ENCODE measurements at regions not wholly inside any gene's neighbourhood (a gene's known extent, or its start where the extent isn't known, plus 50 kb on each side); places are given as distances from the start of the nearest gene placed in this dataset.

DNA sequence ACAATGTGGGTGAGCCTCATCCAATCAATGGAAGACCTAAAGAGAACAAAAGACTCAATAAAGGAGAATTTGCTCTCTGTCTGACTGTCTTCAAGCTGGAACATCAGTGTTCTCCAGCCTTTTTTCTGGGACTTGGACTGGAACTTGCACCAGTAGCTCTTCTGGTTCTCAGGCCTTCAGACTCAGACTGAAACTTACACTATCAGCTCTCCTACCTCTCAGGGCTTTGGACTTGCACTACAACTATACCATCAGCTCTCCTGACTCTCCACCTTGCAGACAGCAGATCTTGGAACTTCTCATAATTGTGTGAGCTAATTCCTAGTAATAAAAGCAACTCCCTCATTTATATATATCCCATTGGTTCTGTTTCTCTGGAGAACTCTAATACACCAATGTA lies 185.9 kb downstream of the SMIM20 start:
- Histone ChIP-seq H3K4me3 (no peak overlapping the region), H3K4me1 (no peaks in the 10 kb centered on the region), H3K36me3 (no peaks in the 10 kb centered on the region), H3K9me3 (no peaks in the 10 kb centered on the region), H3K27ac (no peak overlapping the region), H3K27me3 (ENCODE audit: low read depth) (no peaks in the 10 kb centered on the region)
- no peak for ATAC-seq
- intact Hi-C loops (cut with DNase I) = no loop called here
- TF ChIP-seq, protein P1, sequence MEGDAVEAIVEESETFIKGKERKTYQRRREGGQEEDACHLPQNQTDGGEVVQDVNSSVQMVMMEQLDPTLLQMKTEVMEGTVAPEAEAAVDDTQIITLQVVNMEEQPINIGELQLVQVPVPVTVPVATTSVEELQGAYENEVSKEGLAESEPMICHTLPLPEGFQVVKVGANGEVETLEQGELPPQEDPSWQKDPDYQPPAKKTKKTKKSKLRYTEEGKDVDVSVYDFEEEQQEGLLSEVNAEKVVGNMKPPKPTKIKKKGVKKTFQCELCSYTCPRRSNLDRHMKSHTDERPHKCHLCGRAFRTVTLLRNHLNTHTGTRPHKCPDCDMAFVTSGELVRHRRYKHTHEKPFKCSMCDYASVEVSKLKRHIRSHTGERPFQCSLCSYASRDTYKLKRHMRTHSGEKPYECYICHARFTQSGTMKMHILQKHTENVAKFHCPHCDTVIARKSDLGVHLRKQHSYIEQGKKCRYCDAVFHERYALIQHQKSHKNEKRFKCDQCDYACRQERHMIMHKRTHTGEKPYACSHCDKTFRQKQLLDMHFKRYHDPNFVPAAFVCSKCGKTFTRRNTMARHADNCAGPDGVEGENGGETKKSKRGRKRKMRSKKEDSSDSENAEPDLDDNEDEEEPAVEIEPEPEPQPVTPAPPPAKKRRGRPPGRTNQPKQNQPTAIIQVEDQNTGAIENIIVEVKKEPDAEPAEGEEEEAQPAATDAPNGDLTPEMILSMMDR (IDR thresholded peaks at IDR 0.05) = no peak
- no peak for DNase-seq

DNA sequence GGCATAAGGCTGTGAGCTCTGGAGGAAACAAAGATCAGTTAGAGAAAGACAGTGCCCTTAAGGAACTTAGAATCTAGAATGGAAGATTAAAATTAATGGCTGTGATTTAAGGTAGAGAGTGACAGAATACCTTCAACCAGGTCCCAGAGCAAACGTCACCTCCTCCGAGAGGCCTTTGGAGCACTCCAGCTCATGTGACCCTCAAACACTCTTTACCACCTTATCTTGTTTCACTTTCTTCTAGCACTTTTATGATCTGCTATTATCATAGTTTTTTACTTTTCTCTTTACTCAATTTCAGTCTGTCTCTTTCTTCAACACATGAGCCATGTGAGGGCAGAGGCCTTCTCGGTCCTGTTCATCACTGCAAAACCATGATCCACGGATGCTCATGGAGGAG lies 187.0 kb downstream of the SMIM20 start:
- ATAC-seq (no peak), DNase-seq (no peak)
- Histone ChIP-seq H3K36me3 (no peaks in the 10 kb centered on the region), H3K27me3 (ENCODE audit: low read depth) (no peaks in the 10 kb centered on the region), H3K9me3 (no peaks in the 10 kb centered on the region), H3K4me3 (no peak overlapping the region), H3K27ac (no peak overlapping the region), H3K4me1 (no peaks in the 10 kb centered on the region)
- TF ChIP-seq, protein P1 (IDR thresholded peaks at IDR 0.05) = no peak
- intact Hi-C loops (cut with DNase I) = no loop called here

DNA sequence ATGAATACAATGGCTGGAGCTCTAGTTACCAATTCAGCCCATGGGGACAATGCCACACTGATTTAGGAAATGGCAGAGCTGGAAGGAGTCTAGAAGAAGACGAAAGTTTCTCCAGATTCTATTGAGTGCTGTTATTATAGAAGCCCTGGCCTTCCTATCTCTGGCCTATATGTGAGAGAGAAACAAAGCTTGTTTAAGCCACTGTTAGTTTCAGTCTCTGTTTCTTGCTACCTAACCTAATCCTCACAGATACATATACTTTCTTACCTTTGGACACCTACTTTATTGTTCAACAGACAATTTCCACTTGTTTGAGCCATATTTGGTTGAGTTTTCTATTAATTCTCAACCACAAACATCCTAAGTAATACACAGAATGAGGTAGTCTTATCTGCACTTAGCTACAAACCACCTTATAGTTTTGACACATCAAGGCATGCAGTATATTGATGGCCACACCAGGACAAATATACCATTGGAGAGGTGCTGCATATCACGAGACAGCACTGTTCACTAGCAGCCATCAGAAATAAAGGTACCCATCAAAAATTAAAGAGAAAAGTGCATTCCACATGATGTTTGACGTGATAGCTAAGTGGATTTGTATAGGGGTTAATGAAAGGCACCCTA lies 190.2 kb downstream of the SMIM20 start:
- intact Hi-C loops (cut with DNase I) = no loop called here
- no peak for ATAC-seq
- DNase-seq = no peak
- Histone ChIP-seq H3K9me3 (no peaks in the 10 kb centered on the region), H3K4me1 (no peaks in the 10 kb centered on the region), H3K4me3 (no peak overlapping the region), H3K27me3 (ENCODE audit: low read depth) (no peaks in the 10 kb centered on the region), H3K27ac (no peak overlapping the region), H3K36me3 (no peaks in the 10 kb centered on the region)
- TF ChIP-seq, protein P1 (IDR thresholded peaks at IDR 0.05) = no peak

DNA sequence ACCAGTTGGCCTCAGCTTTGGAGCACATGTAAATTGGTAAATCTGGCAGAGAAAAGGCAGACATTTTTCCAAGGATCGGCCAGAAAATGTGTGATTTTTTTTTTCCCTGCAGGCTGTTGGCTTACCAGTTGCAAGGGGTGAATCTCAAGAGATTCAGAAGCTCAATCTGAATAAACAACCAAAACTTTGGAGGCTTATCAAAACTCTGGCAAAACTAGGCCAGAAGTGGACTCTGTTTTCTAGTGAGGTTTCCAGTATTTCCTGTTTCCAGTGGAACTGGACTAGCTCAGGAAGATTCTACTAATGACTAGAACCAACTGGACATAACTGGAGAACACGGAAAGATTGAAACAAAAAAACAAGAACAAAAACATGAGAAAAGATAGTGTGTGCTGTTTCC lies 191.3 kb downstream of the SMIM20 start:
- Histone ChIP-seq H3K4me1 (no peaks in the 10 kb centered on the region), H3K27ac (no peak overlapping the region), H3K36me3 (no peaks in the 10 kb centered on the region), H3K9me3 (no peaks in the 10 kb centered on the region), H3K27me3 (ENCODE audit: low read depth) (no peaks in the 10 kb centered on the region), H3K4me3 (no peak overlapping the region)
- no peak for DNase-seq
- intact Hi-C loops (cut with DNase I) = no loop called here
- TF ChIP-seq, protein P1 (IDR thresholded peaks at IDR 0.05) = no peak
- ATAC-seq = no peak

DNA sequence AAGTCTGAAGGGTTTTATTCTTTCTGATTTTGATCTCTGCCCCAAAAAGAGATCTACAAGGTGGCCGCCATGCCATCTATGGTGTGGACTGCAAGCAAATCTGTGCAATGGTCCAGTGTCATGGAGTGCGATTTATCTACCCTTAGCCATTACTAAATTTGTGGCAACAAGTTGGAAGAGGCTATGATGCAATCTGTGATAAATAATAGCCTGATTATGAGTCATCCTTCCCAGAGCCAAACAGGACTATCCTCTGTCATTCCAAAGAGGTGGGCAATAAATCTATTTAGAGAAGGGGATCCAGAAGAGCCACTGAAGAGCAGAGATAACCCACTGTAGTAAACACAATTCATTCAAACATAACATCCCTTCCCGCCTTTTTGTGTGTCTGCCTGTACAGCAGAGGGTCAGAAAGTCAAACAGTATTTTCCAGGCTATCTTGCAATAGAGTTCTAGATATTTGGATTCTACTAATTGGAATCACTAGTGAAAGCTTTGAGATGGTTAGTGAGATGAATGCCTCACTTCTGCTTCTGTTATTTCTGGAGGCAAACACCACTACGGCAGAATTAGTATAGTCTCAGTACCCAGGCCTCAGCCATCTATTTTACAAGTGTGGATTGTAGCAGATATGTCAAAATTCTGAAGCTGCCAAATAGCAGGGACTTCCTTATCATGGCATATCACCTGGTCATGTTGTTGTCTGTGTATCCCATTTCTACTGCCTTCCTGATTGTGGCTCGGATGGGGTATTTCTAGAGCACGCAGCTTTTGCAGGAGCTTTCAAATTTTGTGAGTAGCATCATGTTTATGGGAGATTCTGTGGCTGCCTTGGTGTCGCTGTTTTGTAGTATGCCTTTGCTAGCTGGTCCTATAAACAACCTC lies 192.0 kb downstream of the SMIM20 start:
- H3K36me3 ChIP-seq = no peaks in the 10 kb centered on the region
- H3K4me1 ChIP-seq = no peaks in the 10 kb centered on the region
- no peak overlapping the region for H3K4me3 ChIP-seq
- DNase-seq (no peak), ATAC-seq (peak in 1 of 2 donors; percentile 29)
- no peak overlapping the region for H3K27ac ChIP-seq
- no peaks in the 10 kb centered on the region for H3K27me3 ChIP-seq (ENCODE audit: low read depth)
- intact Hi-C loops (cut with DNase I) = no loop called here
- TF ChIP-seq, protein P1 (IDR thresholded peaks at IDR 0.05) = no peak
- no peaks in the 10 kb centered on the region for H3K9me3 ChIP-seq

All from lower lobe of right lung (tissue), 2 donors.